NT2/D1 (cell line): ENCODE measurements at regions not wholly inside any gene's neighbourhood (a gene's known extent, or its start where the extent isn't known, plus 50 kb on each side); places are given as distances from the start of the nearest gene placed in this dataset.

Source experiments
- DNase-seq: peaks from one replicate; pipeline ENCODE4 v3.0.0-alpha.2; 2011; ENCODE audit warnings: low read depth, low spot score
- H3K27me3 ChIP-seq: 2 replicates; pipeline ENCODE4 v1.6.0; 2011; ENCODE audit warnings: mild to moderate bottlenecking; ENCODE audit not compliant: insufficient read length, insufficient read depth
- H3K36me3 ChIP-seq: 2 replicates; pipeline ENCODE4 v1.6.1; 2011; ENCODE audit warnings: mild to moderate bottlenecking, low read length, mixed read lengths; ENCODE audit not compliant: insufficient read depth, insufficient read length
- H3K4me1 ChIP-seq: 2 replicates; pipeline ENCODE4 v1.5.1; 2011; ENCODE audit not compliant: insufficient read depth, insufficient read length
- H3K4me3 ChIP-seq: 2 replicates; pipeline ENCODE4 v1.5.1; 2011; ENCODE audit warnings: low read depth; ENCODE audit not compliant: insufficient read length
- H3K9ac ChIP-seq: 2 replicates; pipeline ENCODE4 v1.6.0; 2011; ENCODE audit warnings: low read depth; ENCODE audit not compliant: insufficient read length
- H3K9me3 ChIP-seq: 2 replicates; pipeline ENCODE4 v1.5.1; 2011; ENCODE audit warnings: mild to moderate bottlenecking, low read length; ENCODE audit not compliant: insufficient read depth
- SUZ12 ChIP-seq: IDR thresholded peaks from 2 replicates; pipeline ENCODE4 v1.6.1; 2011; ENCODE audit not compliant: insufficient read length, insufficient read depth; ENCODE audit errors: extremely low read depth
- YY1 ChIP-seq: IDR thresholded peaks from 2 replicates; pipeline ENCODE4 v1.6.1; 2011; ENCODE audit not compliant: insufficient read length, insufficient read depth
- ZNF274 ChIP-seq: IDR thresholded peaks from 2 replicates; pipeline ENCODE4 v1.6.1; 2011; ENCODE audit warnings: mild to moderate bottlenecking, low read depth, low read length

DNA sequence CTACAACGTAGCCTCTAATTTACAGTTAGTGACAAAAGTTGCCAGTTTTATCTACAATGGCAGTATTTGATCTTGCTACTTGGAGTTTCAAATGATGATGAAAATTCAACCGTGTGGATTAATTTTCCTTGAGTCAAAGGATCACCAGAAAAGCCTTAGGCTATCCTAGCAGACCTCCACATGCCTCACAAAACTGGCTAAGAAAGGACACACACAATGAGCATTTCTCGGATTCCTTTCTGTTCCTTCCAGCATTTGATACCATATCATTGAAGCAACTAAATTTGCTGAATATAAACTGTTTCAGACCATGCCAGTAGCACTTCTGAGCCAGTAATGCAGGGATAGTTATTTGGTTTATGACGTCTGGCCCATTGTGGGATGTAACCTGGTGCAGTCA lies 587.4 kb upstream of the MDFIC2 start:
- no peak for DNase-seq
- Histone ChIP-seq H3K9ac (no peak overlapping the region), H3K9me3 (no peaks in the 10 kb centered on the region), H3K4me1 (no peaks in the 10 kb centered on the region), H3K27me3 (no peaks in the 10 kb centered on the region), H3K36me3 (no peaks in the 10 kb centered on the region), H3K4me3 (no peak overlapping the region)
- no peak for TF ChIP-seq ZNF274
- no peak for TF ChIP-seq SUZ12
- TF ChIP-seq YY1, result no peak

DNA sequence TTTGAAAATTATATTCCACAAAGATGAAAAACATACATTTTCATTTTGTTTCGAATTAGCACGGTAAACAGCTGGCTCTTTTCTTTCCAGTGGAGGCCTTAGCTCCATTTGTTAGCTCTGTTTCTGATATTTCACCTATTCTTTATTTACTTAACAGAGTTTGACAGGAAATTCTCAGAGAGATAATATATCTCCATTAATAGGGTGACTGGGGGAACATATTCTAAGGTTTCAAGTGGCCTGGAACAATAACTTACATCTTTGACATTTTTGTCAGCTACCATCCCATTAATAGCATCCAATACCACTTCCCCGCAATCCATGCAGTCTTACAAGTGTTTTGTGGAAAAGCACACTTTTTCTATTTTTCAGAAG lies 577.6 kb upstream of the MDFIC2 start:
- Histone ChIP-seq H3K27me3 (no peaks in the 10 kb centered on the region), H3K9me3 (no peaks in the 10 kb centered on the region), H3K4me3 (no peak overlapping the region), H3K9ac (no peak overlapping the region), H3K36me3 (no peaks in the 10 kb centered on the region), H3K4me1 (no peaks in the 10 kb centered on the region)
- no peak for TF ChIP-seq YY1
- no peak for TF ChIP-seq SUZ12
- no peak for TF ChIP-seq ZNF274
- no peak for DNase-seq

DNA sequence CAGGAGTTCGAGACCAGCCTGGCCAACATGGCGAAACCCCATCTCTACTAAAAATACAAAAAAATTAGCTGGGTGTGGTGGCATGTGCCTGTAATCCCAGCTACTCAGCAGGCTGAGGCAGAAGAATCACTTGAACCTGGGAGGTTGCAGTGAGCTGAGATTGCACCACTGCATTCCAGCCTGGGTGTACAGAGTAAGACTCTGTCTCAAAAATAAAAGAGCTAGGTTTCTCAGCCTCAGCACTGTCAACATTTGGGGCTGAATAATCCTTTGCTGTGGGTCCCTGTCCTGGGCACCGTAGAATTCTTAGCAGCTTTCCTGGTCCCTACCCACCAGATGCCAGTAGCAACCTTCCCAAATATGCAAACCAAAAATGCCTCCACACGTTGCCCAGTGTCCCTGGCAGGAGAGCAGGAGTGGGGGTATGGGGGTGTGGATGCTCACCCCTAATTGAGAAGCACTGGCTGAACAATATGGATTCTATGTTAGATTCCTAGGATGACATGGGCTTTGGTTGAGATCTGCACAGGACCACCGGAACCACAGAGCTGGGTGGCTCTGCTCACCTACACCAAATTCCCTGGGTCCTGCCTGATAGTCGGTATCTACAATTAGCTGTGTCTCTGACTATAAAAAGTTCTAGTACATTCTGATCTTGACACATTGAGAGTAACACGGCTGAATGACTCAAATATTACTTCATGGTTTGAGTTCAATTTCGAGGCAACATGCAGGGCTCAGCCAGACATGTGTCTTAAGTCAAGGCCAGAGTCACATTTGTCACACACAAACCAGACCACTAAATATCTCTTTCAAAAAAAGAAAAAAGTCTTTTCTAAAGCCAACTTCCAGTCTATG lies 577.0 kb upstream of the MDFIC2 start:
- Histone ChIP-seq H3K9me3 (no peaks in the 10 kb centered on the region), H3K9ac (no peak overlapping the region), H3K27me3 (no peaks in the 10 kb centered on the region), H3K4me1 (no peaks in the 10 kb centered on the region), H3K4me3 (no peak overlapping the region), H3K36me3 (no peaks in the 10 kb centered on the region)
- DNase-seq, result no peak
- TF ChIP-seq YY1, result no peak
- no peak for TF ChIP-seq ZNF274
- TF ChIP-seq SUZ12, result no peak

DNA sequence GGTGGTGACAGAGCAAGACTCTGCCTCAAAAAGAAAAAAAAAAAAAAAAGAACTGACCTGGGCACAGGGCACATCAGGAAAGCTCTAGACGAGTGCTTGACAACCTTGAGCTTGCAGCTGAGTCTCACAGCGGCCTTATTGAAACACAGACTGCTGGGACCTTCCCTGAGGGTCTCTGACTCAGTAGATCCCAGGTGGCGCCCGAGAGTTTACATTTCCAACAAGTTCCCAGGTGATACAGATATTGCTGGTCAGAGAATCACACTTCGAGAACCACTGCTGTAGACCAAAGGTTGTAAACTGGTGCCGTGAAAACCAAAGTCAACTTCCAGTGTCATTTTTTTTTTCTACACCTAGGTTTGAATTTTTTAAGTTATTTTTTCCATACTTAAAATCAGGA lies 573.2 kb upstream of the MDFIC2 start:
- Histone ChIP-seq H3K4me1 (no peaks in the 10 kb centered on the region), H3K9ac (no peak overlapping the region), H3K9me3 (no peaks in the 10 kb centered on the region), H3K4me3 (no peak overlapping the region), H3K36me3 (no peaks in the 10 kb centered on the region), H3K27me3 (no peaks in the 10 kb centered on the region)
- TF ChIP-seq SUZ12 (no peak), ZNF274 (no peak)
- no peak for DNase-seq

DNA sequence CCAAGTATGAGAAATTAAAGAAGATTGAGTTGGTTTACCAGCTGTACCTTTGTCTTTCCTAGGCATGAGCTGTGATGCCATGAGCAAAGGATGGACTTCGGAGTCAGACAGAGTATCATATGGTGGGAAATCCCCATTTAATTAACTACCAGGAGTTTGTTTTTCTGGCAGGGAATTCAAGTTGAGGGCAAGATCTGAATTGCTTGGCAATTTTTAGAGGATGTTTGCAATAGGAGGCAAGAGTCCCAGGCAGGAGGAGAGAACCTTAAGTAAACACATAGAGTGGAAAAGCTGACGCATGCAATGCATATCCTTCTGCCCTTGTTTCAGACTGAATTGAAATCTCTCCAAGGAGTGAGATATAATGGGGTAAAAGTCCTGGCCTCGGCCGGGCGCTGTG lies 569.7 kb upstream of the MDFIC2 start:
- no peaks in the 10 kb centered on the region for H3K27me3 ChIP-seq
- H3K9me3 ChIP-seq, result no peaks in the 10 kb centered on the region; the same call in 1 of the 2 replicates
- TF ChIP-seq YY1 (no peak), SUZ12 (no peak), ZNF274 (no peak)
- H3K4me3 ChIP-seq, result no peak overlapping the region
- H3K4me1 ChIP-seq, result no peaks in the 10 kb centered on the region
- DNase-seq, result no peak
- H3K36me3 ChIP-seq, result no peaks in the 10 kb centered on the region
- no peak overlapping the region for H3K9ac ChIP-seq

DNA sequence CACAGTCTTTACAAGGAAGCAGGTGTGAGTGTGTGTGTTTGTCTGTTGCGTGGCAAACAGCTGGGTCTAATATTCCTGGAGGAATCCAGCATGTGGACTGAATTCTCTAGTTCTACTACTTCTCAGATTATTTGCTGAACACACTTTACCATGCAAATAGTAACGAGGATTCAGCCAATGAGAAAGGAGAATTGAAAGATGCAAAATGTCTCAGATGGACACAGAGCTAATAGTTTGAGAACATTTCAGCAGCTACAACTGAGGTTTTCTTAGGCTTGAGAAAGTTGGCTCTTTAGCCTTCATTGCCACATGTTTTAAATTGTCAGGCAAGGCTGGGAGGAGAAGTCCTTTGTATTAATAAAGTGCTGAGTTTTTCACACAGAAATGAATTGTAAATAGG lies 568.0 kb upstream of the MDFIC2 start:
- Histone ChIP-seq H3K27me3 (no peaks in the 10 kb centered on the region), H3K4me1 (no peaks in the 10 kb centered on the region), H3K36me3 (no peaks in the 10 kb centered on the region), H3K4me3 (no peak overlapping the region), H3K9ac (no peak overlapping the region), H3K9me3 (no peaks in the 10 kb centered on the region; the same call in 1 of the 2 replicates)
- no peak for TF ChIP-seq ZNF274
- no peak for TF ChIP-seq YY1
- TF ChIP-seq SUZ12, result no peak
- DNase-seq, result no peak

DNA sequence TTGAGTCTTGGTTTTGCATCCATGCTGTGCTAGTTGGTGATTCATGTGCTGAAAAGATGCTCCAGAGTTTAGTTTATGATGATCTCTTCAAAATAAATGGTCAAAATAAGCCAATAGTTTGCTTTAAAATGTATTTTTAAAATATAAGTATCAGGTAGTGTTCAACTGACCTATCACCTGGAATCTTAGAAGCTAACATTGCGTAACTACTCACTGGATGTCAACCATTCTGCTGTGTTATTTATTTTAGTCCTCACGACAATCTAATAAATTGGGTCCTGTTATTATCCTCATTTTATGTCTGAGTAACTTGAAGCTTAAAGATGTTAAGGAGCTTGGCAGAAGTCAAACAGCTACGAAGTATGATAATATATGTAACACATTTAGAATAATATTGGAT lies 563.7 kb upstream of the MDFIC2 start:
- no peak overlapping the region for H3K9ac ChIP-seq
- no peaks in the 10 kb centered on the region for H3K27me3 ChIP-seq
- DNase-seq, result no peak
- H3K9me3 ChIP-seq, result peaks cover 12% of the 10 kb centered on the region
- no peak overlapping the region for H3K4me3 ChIP-seq
- H3K4me1 ChIP-seq, result no peaks in the 10 kb centered on the region
- TF ChIP-seq ZNF274 (no peak), YY1 (no peak), SUZ12 (no peak)
- no peaks in the 10 kb centered on the region for H3K36me3 ChIP-seq
